ENCODE measurements at regions not wholly inside any gene's neighbourhood (a gene's known extent, or its start where the extent isn't known, plus 50 kb on each side); places are given as distances from the start of the nearest gene placed in this dataset.
"Not testable (repeated sequence)": the region's sequence is repeated elsewhere in the genome, so short reads cannot be mapped to it uniquely, and the experiment has no call there.

- TF ChIP-seq CTCF (IDR thresholded peaks at IDR 0.05; ENCODE audit: low read depth, low read length, missing control alignments), result no peak
- no peak for DNase-seq (ENCODE audit: extremely low read depth, low read depth)
Measured at GRCh38 chr12:107856096-107856495, 81.6 kb downstream of the ASCL4 start.

GRCh38 chr12:107857191-107857590, 82.7 kb downstream of the ASCL4 start:
- H3K4me3 ChIP-seq (replicated peaks; ENCODE audit: low read depth, low read length), result no peak overlapping the region
- no peak for TF ChIP-seq CTCF (IDR thresholded peaks at IDR 0.05; ENCODE audit: low read depth, low read length, missing control alignments)
- no peak for DNase-seq (ENCODE audit: extremely low read depth, low read depth)

More at GRCh38 chr12:107856096-107856495, 81.6 kb downstream of the ASCL4 start:
- H3K4me3 ChIP-seq (replicated peaks; ENCODE audit: low read depth, low read length), result no peak overlapping the region

- H3K4me3 ChIP-seq (replicated peaks; ENCODE audit: low read depth, low read length), result no peak overlapping the region
- TF ChIP-seq CTCF (IDR thresholded peaks at IDR 0.05; ENCODE audit: low read depth, low read length, missing control alignments), result no peak
- DNase-seq (ENCODE audit: extremely low read depth, low read depth), result no peak
Measured at GRCh38 chr12:107859367-107859766, 84.9 kb downstream of the ASCL4 start.

GRCh38 chr12:107864235-107864634, 89.7 kb downstream of the ASCL4 start:
- H3K4me3 ChIP-seq (replicated peaks; ENCODE audit: low read depth, low read length), result no peak overlapping the region
- DNase-seq (ENCODE audit: extremely low read depth, low read depth), result no peak
- no peak for TF ChIP-seq CTCF (IDR thresholded peaks at IDR 0.05; ENCODE audit: low read depth, low read length, missing control alignments)

- H3K4me3 ChIP-seq (replicated peaks; ENCODE audit: low read depth, low read length); DNase-seq (ENCODE audit: extremely low read depth, low read depth): not testable (repeated sequence)
Measured at GRCh38 chr12:107864727-107865126, 90.2 kb downstream of the ASCL4 start.

GRCh38 chr12:107873223-107873622, 98.7 kb downstream of the ASCL4 start:
- no peak for DNase-seq (ENCODE audit: extremely low read depth, low read depth)
- TF ChIP-seq CTCF (IDR thresholded peaks at IDR 0.05; ENCODE audit: low read depth, low read length, missing control alignments), result no peak
- H3K4me3 ChIP-seq (replicated peaks; ENCODE audit: low read depth, low read length), result no peak overlapping the region

GRCh38 chr12:107875786-107876185, 101.3 kb downstream of the ASCL4 start:
- TF ChIP-seq CTCF (IDR thresholded peaks at IDR 0.05; ENCODE audit: low read depth, low read length, missing control alignments), result no peak
- DNase-seq (ENCODE audit: extremely low read depth, low read depth), result no peak

More at GRCh38 chr12:107875786-107876185, 101.3 kb downstream of the ASCL4 start:
- H3K4me3 ChIP-seq (replicated peaks; ENCODE audit: low read depth, low read length), result no peak overlapping the region

Data from HFF-Myc (cell line).